GM12891 (cell line): ENCODE measurements at regions not wholly inside any gene's neighbourhood (a gene's known extent, or its start where the extent isn't known, plus 50 kb on each side); places are given as distances from the start of the nearest gene placed in this dataset.

Experiments used
- POLR2A ChIP-seq: IDR thresholded peaks from 2 replicates; pipeline ENCODE4 v1.6.1; 2011; ENCODE audit warnings: low read depth, low read length, control low read depth
- POLR2AphosphoS5 ChIP-seq: IDR thresholded peaks from 2 replicates; pipeline ENCODE4 v1.6.1; 2011; ENCODE audit warnings: low read depth, low read length, control low read depth
- SPI1 ChIP-seq: IDR thresholded peaks from 2 replicates; pipeline ENCODE4 v1.6.1; 2011; ENCODE audit warnings: low read depth, low read length, control low read depth
- TAF1 ChIP-seq: IDR thresholded peaks from 2 replicates; pipeline ENCODE4 v1.6.1; 2011; ENCODE audit warnings: low read depth, low read length, control low read depth

DNA sequence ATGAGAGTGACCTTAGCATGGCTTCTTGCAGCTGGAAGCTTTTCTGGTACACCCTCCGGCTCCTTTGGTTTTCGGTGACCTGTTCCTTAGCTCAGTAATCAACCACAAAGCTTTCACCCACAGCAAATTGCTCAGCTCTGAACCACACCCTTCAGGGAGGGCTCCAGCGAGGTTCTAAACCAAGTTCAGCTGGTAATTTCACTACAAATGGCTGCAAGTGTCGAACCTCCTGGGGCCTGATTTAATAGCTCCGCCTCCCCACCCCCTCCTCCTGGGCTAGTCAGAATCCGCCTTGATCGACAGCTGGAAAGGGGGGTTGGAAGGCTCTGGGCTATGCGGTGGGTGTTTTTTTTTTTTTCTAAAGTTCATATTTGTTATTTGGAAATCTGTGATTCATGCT lies 150.9 kb upstream of the MCTP2 start:
- TF ChIP-seq POLR2A, result no peak
- TF ChIP-seq POLR2AphosphoS5, result no peak
- TF ChIP-seq SPI1, result no peak
- no peak for TF ChIP-seq TAF1
